GM12865 (cell line): ENCODE measurements at regions not wholly inside any gene's neighbourhood (a gene's known extent, or its start where the extent isn't known, plus 50 kb on each side); places are given as distances from the start of the nearest gene placed in this dataset.

Experiments
- DNase-seq: peaks from one replicate; pipeline ENCODE4 v3.0.0; 2010; ENCODE audit warnings: low read depth
- H3K4me3 ChIP-seq: 2 replicates; pipeline ENCODE4 v1.5.1; 2011; ENCODE audit warnings: mild to moderate bottlenecking, low read depth, low read length, control low read depth
- CTCF ChIP-seq: IDR thresholded peaks from 2 replicates; pipeline ENCODE4 v1.5.1; 2011; ENCODE audit warnings: low read length, control low read depth, low read depth, inconsistent platforms; ENCODE audit not compliant: insufficient read depth; ENCODE audit errors: missing control alignments

- TF ChIP-seq CTCF = no peak
- H3K4me3 ChIP-seq = no peak overlapping the region
- no peak for DNase-seq
Measured at GRCh38 chr10:108624052-108624451, 1299.3 kb downstream of the XPNPEP1 start.

- H3K4me3 ChIP-seq = no peak overlapping the region
- DNase-seq = no peak
- no peak for TF ChIP-seq CTCF
Measured at GRCh38 chr10:108620821-108621534, 1302.3 kb downstream of the XPNPEP1 start.

GRCh38 chr10:108616559-108617285, 1306.6 kb downstream of the XPNPEP1 start:
- DNase-seq = peak; percentile 20
- TF ChIP-seq CTCF = no peak
- H3K4me3 ChIP-seq = no peak overlapping the region

- no peak for DNase-seq
- H3K4me3 ChIP-seq = no peak overlapping the region
- TF ChIP-seq CTCF = no peak
Measured at GRCh38 chr10:108615576-108616320, 1307.6 kb downstream of the XPNPEP1 start.

- H3K4me3 ChIP-seq = no peak overlapping the region
- no peak for DNase-seq
- TF ChIP-seq CTCF = no peak
Measured at GRCh38 chr10:108612485-108612884, 1310.8 kb downstream of the XPNPEP1 start.

- TF ChIP-seq CTCF = no peak
- H3K4me3 ChIP-seq = no peak overlapping the region
- no peak for DNase-seq
Measured at GRCh38 chr10:108608860-108609259, 1314.5 kb downstream of the XPNPEP1 start.
